ENCODE measurements at regions not wholly inside any gene's neighbourhood (a gene's known extent, or its start where the extent isn't known, plus 50 kb on each side); places are given as distances from the start of the nearest gene placed in this dataset.

- TF ChIP-seq CTCF (IDR thresholded peaks at IDR 0.05): no peak
- ATAC-seq: no peak
- no peak overlapping the region for H3K27ac Mint-ChIP-seq
- ChIA-PET POLR2A (no interaction called here), CTCF (interaction anchor here (1.3 kb wide), 1 partner anchor 9 kb away, joined by 4 read pairs; no protein-coding TSS in a partner anchor)
- peaks cover 9% of the 10 kb centered on the region for H3K27me3 Mint-ChIP-seq
- H3K4me1 Mint-ChIP-seq (ENCODE audit: low read depth): no peaks in the 10 kb centered on the region
- DNase-seq: no peak
- no peaks in the 10 kb centered on the region for H3K36me3 Mint-ChIP-seq (ENCODE audit: low read depth)
- peaks cover 1% of the 10 kb centered on the region for H3K9me3 Mint-ChIP-seq
- H3K4me3 Mint-ChIP-seq: no peak overlapping the region
- intact Hi-C loops (cut with micrococcal nuclease): no loop called here
Observed at GRCh38 chr1:5645929-5646328, 346.3 kb downstream of the NPHP4 start.

- TF ChIP-seq CTCF (IDR thresholded peaks at IDR 0.05): no peak
- Mint-ChIP-seq H3K4me1 (ENCODE audit: low read depth) (no peaks in the 10 kb centered on the region), H3K27ac (no peak overlapping the region), H3K27me3 (peaks cover 9% of the 10 kb centered on the region), H3K9me3 (peaks cover 1% of the 10 kb centered on the region), H3K36me3 (ENCODE audit: low read depth) (no peaks in the 10 kb centered on the region), H3K4me3 (no peak overlapping the region)
- intact Hi-C loops (cut with micrococcal nuclease): no loop called here
- POLR2A ChIA-PET: no interaction called here
- ATAC-seq (no peak), DNase-seq (no peak)
- CTCF ChIA-PET: no interaction called here
Observed at GRCh38 chr1:5645135-5645399, 347.2 kb downstream of the NPHP4 start.

- no peak for DNase-seq
- ATAC-seq: no peak
- ChIA-PET CTCF (no interaction called here), POLR2A (no interaction called here)
- Mint-ChIP-seq H3K4me1 (ENCODE audit: low read depth) (no peaks in the 10 kb centered on the region), H3K27me3 (peaks cover 9% of the 10 kb centered on the region), H3K36me3 (ENCODE audit: low read depth) (no peaks in the 10 kb centered on the region), H3K27ac (no peak overlapping the region), H3K9me3 (peaks cover 1% of the 10 kb centered on the region), H3K4me3 (no peak overlapping the region)
- no peak for TF ChIP-seq CTCF (IDR thresholded peaks at IDR 0.05)
- intact Hi-C loops (cut with micrococcal nuclease): no loop called here
Observed at GRCh38 chr1:5644281-5645134, 347.7 kb downstream of the NPHP4 start.

DNA sequence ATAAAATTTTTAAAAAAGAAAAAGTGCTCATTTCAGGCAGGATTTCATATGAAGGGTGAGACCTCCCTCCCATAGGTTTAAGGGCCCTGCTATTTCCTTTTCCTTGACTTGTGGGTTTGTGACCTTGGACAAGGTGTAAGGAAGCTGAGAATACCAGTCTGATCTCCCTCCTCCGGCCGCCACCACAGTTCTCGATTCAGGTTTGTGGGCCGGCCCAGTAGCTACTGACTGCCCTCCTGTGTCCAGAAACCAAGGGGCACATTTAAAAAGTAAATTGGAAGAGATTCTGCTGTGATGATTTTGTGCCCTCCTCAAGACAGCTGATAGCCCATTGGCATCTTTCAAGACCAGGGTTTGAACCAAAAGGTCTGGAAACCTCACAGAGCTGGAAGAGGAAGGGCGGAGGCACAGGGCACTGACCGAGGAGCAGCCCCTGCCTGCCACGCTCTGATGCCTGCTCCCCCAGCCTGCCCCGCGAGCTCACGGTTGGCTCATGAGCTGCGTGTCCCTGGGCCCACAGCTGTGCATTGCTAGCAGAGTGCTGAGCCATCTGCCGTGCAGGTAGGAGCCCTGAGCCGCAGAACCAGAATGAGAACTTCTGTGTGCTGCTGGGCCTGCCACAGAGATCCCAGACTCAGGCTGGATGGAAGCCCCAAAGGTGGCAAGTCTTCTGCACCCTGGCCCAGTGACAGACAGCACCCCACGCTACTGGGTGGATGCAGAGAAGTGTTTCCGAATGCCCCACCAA lies 348.7 kb downstream of the NPHP4 start:
- no peak for DNase-seq
- no peak for TF ChIP-seq CTCF (IDR thresholded peaks at IDR 0.05)
- CTCF ChIA-PET: no interaction called here
- Mint-ChIP-seq H3K27ac (no peak overlapping the region), H3K4me1 (ENCODE audit: low read depth) (no peaks in the 10 kb centered on the region), H3K36me3 (ENCODE audit: low read depth) (no peaks in the 10 kb centered on the region), H3K27me3 (peaks cover 10% of the 10 kb centered on the region), H3K4me3 (no peak overlapping the region), H3K9me3 (peaks cover 1% of the 10 kb centered on the region)
- POLR2A ChIA-PET: no interaction called here
- intact Hi-C loops (cut with micrococcal nuclease): no loop called here
- ATAC-seq: no peak

- ATAC-seq (no peak), DNase-seq (no peak)
- H3K4me1 Mint-ChIP-seq (ENCODE audit: low read depth): no peaks in the 10 kb centered on the region
- peaks cover 1% of the 10 kb centered on the region for H3K9me3 Mint-ChIP-seq
- CTCF ChIA-PET: no interaction called here
- H3K27ac Mint-ChIP-seq: no peak overlapping the region
- no peaks in the 10 kb centered on the region for H3K36me3 Mint-ChIP-seq (ENCODE audit: low read depth)
- peaks cover 16% of the 10 kb centered on the region for H3K27me3 Mint-ChIP-seq
- TF ChIP-seq CTCF (IDR thresholded peaks at IDR 0.05): no peak
- H3K4me3 Mint-ChIP-seq: no peak overlapping the region
- intact Hi-C loops (cut with micrococcal nuclease): no loop called here
- POLR2A ChIA-PET: interaction anchor here (0.9 kb wide), 1 partner anchor 14 kb away, joined by 3 read pairs; no protein-coding TSS in a partner anchor
Observed at GRCh38 chr1:5640845-5641244, 351.4 kb downstream of the NPHP4 start.

All from activated CD8-positive, alpha-beta T cell treated with anti-CD3 and anti-CD28 coated beads for 36 hours (primary cell).